HG03045 (cell line): ENCODE measurements at regions not wholly inside any gene's neighbourhood (a gene's known extent, or its start where the extent isn't known, plus 50 kb on each side); places are given as distances from the start of the nearest gene placed in this dataset.
"Not testable (repeated sequence)": the region's sequence is repeated elsewhere in the genome, so short reads cannot be mapped to it uniquely, and the experiment has no call there.

Source experiments
- ATAC-seq: cut with Tn5 transposase; IDR thresholded peaks from one replicate; pipeline ENCODE4 v1.9.1; 2021; ENCODE audit warnings: mild to moderate bottlenecking, moderate library complexity; ENCODE audit not compliant: unreplicated experiment

- no peak for ATAC-seq
Observed at GRCh38 chr6:106885679-106886078, 88.8 kb downstream of the CD24 start.

GRCh38 chr6:106884576-106884975 lies 90.0 kb downstream of the CD24 start:
- ATAC-seq: no peak

GRCh38 chr6:106883808-106884262 lies 90.7 kb downstream of the CD24 start:
- no peak for ATAC-seq

- ATAC-seq: no peak
Observed at GRCh38 chr6:106882601-106883518, 91.7 kb downstream of the CD24 start.

DNA sequence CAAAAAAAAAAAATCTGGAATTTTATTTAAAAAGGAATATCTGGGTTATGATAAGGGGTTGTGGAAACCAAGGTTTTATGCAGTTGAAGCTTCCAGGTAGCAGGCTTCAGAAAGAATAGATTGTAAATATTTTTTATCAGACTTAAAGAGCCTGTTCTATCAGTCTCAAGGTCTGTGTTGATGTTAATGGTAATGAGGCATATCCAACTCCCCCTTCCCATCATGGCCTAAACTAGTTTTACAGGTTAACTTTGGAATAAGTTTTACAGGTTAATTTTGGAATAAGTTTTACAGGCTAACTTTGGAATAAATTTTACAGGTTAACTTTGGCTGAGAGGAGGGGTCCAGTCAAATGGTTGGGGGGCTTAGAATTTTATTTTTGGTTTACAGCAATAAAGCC lies 92.4 kb downstream of the CD24 start:
- no peak for ATAC-seq

- ATAC-seq: no peak
Observed at GRCh38 chr6:106880952-106881351, 93.6 kb downstream of the CD24 start.

GRCh38 chr6:106875782-106876321 lies 98.7 kb downstream of the CD24 start:
- ATAC-seq: no peak

GRCh38 chr6:106874481-106874880 lies 100.0 kb downstream of the CD24 start:
- no peak for ATAC-seq

GRCh38 chr6:106872049-106872448 lies 102.5 kb downstream of the CD24 start:
- ATAC-seq: no peak

- no peak for ATAC-seq
Observed at GRCh38 chr6:106870824-106871717, 103.5 kb downstream of the CD24 start.

- ATAC-seq: no peak
Observed at GRCh38 chr6:106870069-106870468, 104.5 kb downstream of the CD24 start.

GRCh38 chr6:106869203-106869602 lies 105.3 kb downstream of the CD24 start:
- ATAC-seq: no peak

- no peak for ATAC-seq
Observed at GRCh38 chr6:106866875-106867658, 107.5 kb downstream of the CD24 start.

DNA sequence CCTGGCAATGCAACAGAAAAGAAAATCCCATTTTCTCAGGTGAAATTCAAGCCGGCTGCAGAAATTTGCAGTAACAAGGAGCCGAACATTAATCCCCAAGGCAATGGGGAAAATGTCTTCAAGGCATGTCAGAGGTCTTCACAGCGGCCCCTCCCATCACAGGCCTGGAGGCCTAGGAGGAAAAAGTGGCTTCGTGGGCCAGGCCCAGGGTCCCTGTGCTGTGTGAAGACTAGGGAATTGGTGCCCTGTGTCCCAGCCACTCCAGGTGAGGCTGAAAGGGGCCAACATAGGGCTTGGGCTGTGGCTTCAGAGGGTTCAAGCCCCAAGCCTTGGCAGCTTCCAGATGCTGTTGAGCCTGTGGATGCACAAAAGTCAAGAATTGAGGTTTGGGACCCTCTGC lies 111.7 kb downstream of the CD24 start:
- no peak for ATAC-seq

DNA sequence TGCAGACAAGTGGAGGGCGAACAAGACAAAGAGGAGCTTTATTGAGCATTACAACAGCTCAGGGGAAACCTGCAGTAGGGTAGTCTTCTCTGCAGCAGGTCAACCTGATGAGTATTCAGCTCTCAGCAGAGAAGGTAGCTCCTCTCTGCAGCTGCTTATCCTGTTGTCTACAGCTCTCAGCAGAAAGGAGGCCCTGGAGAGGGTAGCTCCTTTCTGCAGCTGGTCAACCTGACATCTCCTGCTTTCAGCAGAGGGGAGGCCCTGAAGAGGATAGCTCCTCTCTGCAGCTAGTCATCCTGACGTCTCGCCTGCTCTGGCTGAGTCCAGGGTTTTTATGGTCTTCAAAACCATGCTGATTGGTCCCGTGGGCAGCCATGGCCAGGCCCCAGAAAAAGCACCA lies 113.6 kb downstream of the CD24 start:
- no peak for ATAC-seq

DNA sequence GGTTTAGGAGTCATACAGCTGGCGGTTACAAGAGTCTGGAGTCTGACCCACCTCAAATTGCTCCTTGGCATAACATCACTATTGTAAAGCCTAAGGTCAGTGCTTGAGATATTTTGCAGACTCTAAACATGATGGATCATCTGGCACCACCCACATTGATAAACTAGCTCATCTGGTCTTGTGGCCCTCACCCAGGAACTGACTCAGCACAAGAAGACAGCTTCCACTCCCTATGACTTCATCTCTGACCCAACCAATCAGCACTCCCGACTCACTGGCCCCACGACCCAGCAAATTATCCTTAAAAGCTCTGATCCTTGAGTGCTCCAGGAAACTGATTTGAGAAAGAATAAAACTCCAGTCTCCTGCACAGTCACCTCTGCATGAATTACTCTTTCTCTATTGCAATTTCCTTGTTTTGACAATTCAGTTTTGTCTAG lies 115.9 kb downstream of the CD24 start:
- ATAC-seq: no peak

- ATAC-seq: no peak
Observed at GRCh38 chr6:106857771-106858652, 116.5 kb downstream of the CD24 start.

DNA sequence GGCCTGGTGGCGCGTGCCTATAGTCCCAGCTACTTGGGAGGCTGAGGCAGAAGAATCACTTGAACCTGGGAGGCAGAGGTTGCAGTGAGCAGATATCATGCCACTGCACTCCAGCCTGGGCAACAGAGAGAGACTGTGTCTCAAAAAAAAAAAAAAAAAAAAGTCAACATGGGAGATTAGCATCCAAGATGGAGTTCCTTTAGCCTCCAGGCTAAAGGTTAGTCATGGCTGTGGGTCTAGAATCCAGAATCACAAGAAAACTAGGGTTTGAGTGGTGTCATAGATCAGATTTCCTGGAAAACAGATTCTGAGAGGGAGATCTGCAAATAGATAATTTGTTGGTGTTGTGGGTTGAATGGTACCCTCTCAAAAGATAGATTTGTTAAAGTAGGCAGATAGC lies 117.2 kb downstream of the CD24 start:
- ATAC-seq: not testable (repeated sequence)

GRCh38 chr6:106856227-106856874 lies 118.2 kb downstream of the CD24 start:
- ATAC-seq: no peak
